ENCODE measurements at regions not wholly inside any gene's neighbourhood (a gene's known extent, or its start where the extent isn't known, plus 50 kb on each side); places are given as distances from the start of the nearest gene placed in this dataset.

GRCh38 chr20:39862470-39862891, 826.6 kb downstream of the MAFB start:
- no peak overlapping the region for H3K4me3 ChIP-seq (ENCODE audit: low read length)
- POLR2A ChIA-PET, result no interaction called here
- CTCF ChIA-PET, result no interaction called here
- Mint-ChIP-seq H3K36me3 (no peaks in the 10 kb centered on the region), H3K27me3 (peaks cover 0 to 3% of the 10 kb centered on the region in 2 donors), H3K4me3 (no peak overlapping the region), H3K4me1 (no peaks in the 10 kb centered on the region), H3K9me3 (peaks cover 0 to 9% (median 2%) of the 10 kb centered on the region in 5 donors), H3K27ac (no peak overlapping the region)
- no peaks in the 10 kb centered on the region for H3K4me1 ChIP-seq (ENCODE audit: insufficient read depth, low read length)
- H3K27me3 ChIP-seq (ENCODE audit: insufficient read depth, low read length, poor library complexity, severe bottlenecking), result no peaks in the 10 kb centered on the region
- no peak for DNase-seq
- H3K27ac ChIP-seq (ENCODE audit: low read depth, low read length), result no peak overlapping the region
- no peaks in the 10 kb centered on the region for H3K9me3 ChIP-seq (ENCODE audit: low read length)
- H3K36me3 ChIP-seq (ENCODE audit: insufficient read depth, low read length), result no peaks in the 10 kb centered on the region

GRCh38 chr20:39861381-39861780, 827.7 kb downstream of the MAFB start:
- ChIA-PET CTCF (no interaction called here), POLR2A (no interaction called here)
- H3K4me1 ChIP-seq (ENCODE audit: insufficient read depth, low read length), result no peaks in the 10 kb centered on the region
- H3K27me3 ChIP-seq (ENCODE audit: insufficient read depth, low read length, poor library complexity, severe bottlenecking), result no peaks in the 10 kb centered on the region
- H3K4me3 Mint-ChIP-seq, result no peak overlapping the region
- H3K36me3 ChIP-seq (ENCODE audit: insufficient read depth, low read length), result no peaks in the 10 kb centered on the region
- H3K9me3 ChIP-seq (ENCODE audit: low read length), result no peaks in the 10 kb centered on the region
- H3K27ac Mint-ChIP-seq, result no peak overlapping the region
- H3K9me3 Mint-ChIP-seq, result peaks cover 0 to 9% (median 2%) of the 10 kb centered on the region in 5 donors
- H3K27ac ChIP-seq (ENCODE audit: low read depth, low read length), result no peak overlapping the region
- DNase-seq, result no peak
- H3K4me3 ChIP-seq (ENCODE audit: low read length), result no peak overlapping the region
- H3K36me3 Mint-ChIP-seq, result no peaks in the 10 kb centered on the region
- H3K27me3 Mint-ChIP-seq, result peaks cover 0 to 3% of the 10 kb centered on the region in 2 donors
- no peaks in the 10 kb centered on the region for H3K4me1 Mint-ChIP-seq

DNA sequence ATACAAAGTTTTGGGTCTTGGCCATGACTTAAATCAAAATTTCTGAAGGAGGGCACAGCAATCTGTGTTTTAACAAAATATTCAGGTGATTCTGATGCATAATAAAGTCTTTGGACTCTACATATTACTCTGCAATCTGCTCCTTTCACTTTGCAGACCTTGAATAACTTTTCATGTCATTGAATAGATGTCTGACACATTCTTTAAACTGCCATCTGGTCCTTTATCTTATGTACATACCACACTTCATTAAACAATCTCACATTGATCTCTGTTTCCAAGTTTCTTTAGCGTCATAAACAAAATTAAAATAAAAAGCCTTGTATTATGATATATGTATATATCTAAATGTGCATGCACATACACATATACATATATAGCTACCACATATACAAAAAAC, 831.2 kb downstream of the MAFB start:
- peaks cover 0 to 10% (median 0%) of the 10 kb centered on the region in 5 donors for H3K9me3 Mint-ChIP-seq
- no peaks in the 10 kb centered on the region for H3K36me3 Mint-ChIP-seq
- CTCF ChIA-PET, result no interaction called here
- no peaks in the 10 kb centered on the region for H3K27me3 ChIP-seq (ENCODE audit: insufficient read depth, low read length, poor library complexity, severe bottlenecking)
- peaks cover 0 to 3% of the 10 kb centered on the region in 2 donors for H3K27me3 Mint-ChIP-seq
- no peak overlapping the region for H3K4me3 ChIP-seq (ENCODE audit: low read length)
- no peaks in the 10 kb centered on the region for H3K4me1 ChIP-seq (ENCODE audit: insufficient read depth, low read length)
- H3K27ac Mint-ChIP-seq, result no peak overlapping the region
- H3K9me3 ChIP-seq (ENCODE audit: low read length), result no peaks in the 10 kb centered on the region
- no peaks in the 10 kb centered on the region for H3K4me1 Mint-ChIP-seq
- DNase-seq, result no peak
- no peak overlapping the region for H3K4me3 Mint-ChIP-seq
- no peaks in the 10 kb centered on the region for H3K36me3 ChIP-seq (ENCODE audit: insufficient read depth, low read length)
- POLR2A ChIA-PET, result no interaction called here
- no peak overlapping the region for H3K27ac ChIP-seq (ENCODE audit: low read depth, low read length)

DNA sequence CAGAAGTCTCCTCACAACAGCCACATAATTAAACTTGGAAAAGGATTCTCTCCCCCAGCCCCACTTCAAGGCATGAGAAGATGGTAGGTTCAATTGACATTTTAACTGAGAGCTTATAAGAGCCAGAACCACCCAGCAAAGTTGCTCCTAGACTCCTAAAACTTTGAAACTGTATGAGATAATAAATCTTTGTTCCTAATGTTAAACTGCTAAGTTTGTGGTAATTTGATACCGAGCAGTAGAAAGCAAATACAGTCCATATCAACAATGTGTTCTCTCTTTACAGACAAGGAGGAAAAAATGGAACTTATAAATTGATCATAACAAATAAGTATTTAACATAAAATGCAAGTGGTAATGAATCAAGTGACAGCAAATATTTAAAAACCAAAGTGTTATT, 831.8 kb downstream of the MAFB start:
- Histone ChIP-seq H3K27me3 (ENCODE audit: insufficient read depth, low read length, poor library complexity, severe bottlenecking) (no peaks in the 10 kb centered on the region), H3K27ac (ENCODE audit: low read depth, low read length) (no peak overlapping the region), H3K4me3 (ENCODE audit: low read length) (no peak overlapping the region), H3K4me1 (ENCODE audit: insufficient read depth, low read length) (no peaks in the 10 kb centered on the region), H3K9me3 (ENCODE audit: low read length) (no peaks in the 10 kb centered on the region), H3K36me3 (ENCODE audit: insufficient read depth, low read length) (no peaks in the 10 kb centered on the region)
- ChIA-PET POLR2A (no interaction called here), CTCF (no interaction called here)
- Mint-ChIP-seq H3K4me3 (no peak overlapping the region), H3K27me3 (peaks cover 0 to 3% of the 10 kb centered on the region in 2 donors), H3K4me1 (no peaks in the 10 kb centered on the region), H3K27ac (no peak overlapping the region), H3K9me3 (peaks cover 0 to 7% (median 1%) of the 10 kb centered on the region in 5 donors), H3K36me3 (no peaks in the 10 kb centered on the region)
- DNase-seq, result no peak

DNA sequence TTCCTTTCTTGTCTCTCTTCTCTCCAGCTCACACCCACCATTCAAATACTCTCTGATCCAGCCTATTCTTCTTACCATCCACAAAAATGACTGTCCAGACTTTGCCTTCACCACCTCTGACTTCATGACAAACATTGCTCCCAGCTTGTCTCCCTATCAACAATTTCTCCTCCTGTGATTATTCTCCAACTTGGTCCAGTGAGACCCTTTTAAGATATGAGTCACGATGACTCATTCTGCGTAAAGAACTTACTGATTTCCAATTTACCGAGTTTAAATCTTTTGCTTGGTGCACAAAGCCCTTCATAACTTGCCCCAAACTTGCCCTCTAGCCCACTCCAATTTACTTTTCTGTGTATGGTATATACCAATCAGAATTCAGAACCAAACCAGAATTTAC, 833.2 kb downstream of the MAFB start:
- Histone ChIP-seq H3K36me3 (ENCODE audit: insufficient read depth, low read length) (no peaks in the 10 kb centered on the region), H3K4me3 (ENCODE audit: low read length) (no peak overlapping the region), H3K4me1 (ENCODE audit: insufficient read depth, low read length) (no peaks in the 10 kb centered on the region), H3K9me3 (ENCODE audit: low read length) (no peaks in the 10 kb centered on the region), H3K27me3 (ENCODE audit: insufficient read depth, low read length, poor library complexity, severe bottlenecking) (no peaks in the 10 kb centered on the region), H3K27ac (ENCODE audit: low read depth, low read length) (no peak overlapping the region)
- Mint-ChIP-seq H3K4me3 (no peak overlapping the region), H3K4me1 (no peaks in the 10 kb centered on the region), H3K9me3 (peaks cover 0 to 7% (median 3%) of the 10 kb centered on the region in 5 donors), H3K36me3 (no peaks in the 10 kb centered on the region), H3K27ac (no peak overlapping the region), H3K27me3 (peaks cover 0 to 3% of the 10 kb centered on the region in 2 donors)
- no peak for DNase-seq
- ChIA-PET CTCF (no interaction called here), POLR2A (no interaction called here)

DNA sequence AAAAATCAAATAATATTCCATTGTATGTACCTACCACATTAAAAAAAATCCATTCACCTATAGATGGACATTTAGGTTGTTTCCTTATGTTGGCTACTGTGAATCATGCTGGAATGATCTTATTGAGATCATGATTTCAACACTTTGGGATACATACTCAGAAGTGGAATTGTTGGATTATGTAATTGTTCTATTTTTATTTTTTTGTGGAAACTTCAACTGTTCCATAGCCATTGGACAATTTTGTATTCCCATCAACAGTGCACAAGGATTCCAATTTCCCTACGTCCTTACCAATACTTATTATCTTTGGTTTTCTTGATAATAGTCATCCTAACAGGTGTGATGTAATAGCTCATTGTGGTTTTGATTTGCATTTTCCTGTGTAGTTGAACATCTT, 834.0 kb downstream of the MAFB start:
- Histone ChIP-seq H3K27ac (ENCODE audit: low read depth, low read length) (no peak overlapping the region), H3K9me3 (ENCODE audit: low read length) (no peaks in the 10 kb centered on the region), H3K36me3 (ENCODE audit: insufficient read depth, low read length) (no peaks in the 10 kb centered on the region), H3K27me3 (ENCODE audit: insufficient read depth, low read length, poor library complexity, severe bottlenecking) (no peaks in the 10 kb centered on the region), H3K4me1 (ENCODE audit: insufficient read depth, low read length) (no peaks in the 10 kb centered on the region), H3K4me3 (ENCODE audit: low read length) (no peak overlapping the region)
- Mint-ChIP-seq H3K4me1 (no peaks in the 10 kb centered on the region), H3K27ac (no peak overlapping the region), H3K4me3 (no peak overlapping the region), H3K36me3 (no peaks in the 10 kb centered on the region), H3K9me3 (peaks cover 0 to 7% (median 3%) of the 10 kb centered on the region in 5 donors), H3K27me3 (peaks cover 0 to 3% of the 10 kb centered on the region in 2 donors)
- CTCF ChIA-PET, result no interaction called here
- POLR2A ChIA-PET, result no interaction called here
- DNase-seq, result no peak

GRCh38 chr20:39853636-39854035, 835.4 kb downstream of the MAFB start:
- no peaks in the 10 kb centered on the region for H3K4me1 ChIP-seq (ENCODE audit: insufficient read depth, low read length)
- no peaks in the 10 kb centered on the region for H3K4me1 Mint-ChIP-seq
- H3K27me3 Mint-ChIP-seq, result peaks cover 0 to 3% of the 10 kb centered on the region in 2 donors
- no peak overlapping the region for H3K27ac ChIP-seq (ENCODE audit: low read depth, low read length)
- no peak overlapping the region for H3K4me3 ChIP-seq (ENCODE audit: low read length)
- H3K4me3 Mint-ChIP-seq, result no peak overlapping the region
- no peaks in the 10 kb centered on the region for H3K36me3 Mint-ChIP-seq
- no peak overlapping the region for H3K27ac Mint-ChIP-seq
- DNase-seq, result no peak
- CTCF ChIA-PET, result no interaction called here
- H3K9me3 ChIP-seq (ENCODE audit: low read length), result no peaks in the 10 kb centered on the region
- no peaks in the 10 kb centered on the region for H3K27me3 ChIP-seq (ENCODE audit: insufficient read depth, low read length, poor library complexity, severe bottlenecking)
- H3K9me3 Mint-ChIP-seq, result peaks cover 0 to 4% (median 3%) of the 10 kb centered on the region in 5 donors
- H3K36me3 ChIP-seq (ENCODE audit: insufficient read depth, low read length), result no peaks in the 10 kb centered on the region
- POLR2A ChIA-PET, result no interaction called here

- H3K27ac Mint-ChIP-seq, result no peak overlapping the region
- no peaks in the 10 kb centered on the region for H3K36me3 ChIP-seq (ENCODE audit: insufficient read depth, low read length)
- POLR2A ChIA-PET, result no interaction called here
- CTCF ChIA-PET, result no interaction called here
- H3K4me1 ChIP-seq (ENCODE audit: insufficient read depth, low read length), result no peaks in the 10 kb centered on the region
- no peak overlapping the region for H3K27ac ChIP-seq (ENCODE audit: low read depth, low read length)
- no peaks in the 10 kb centered on the region for H3K4me1 Mint-ChIP-seq
- peaks cover 0 to 7% (median 0%) of the 10 kb centered on the region in 5 donors for H3K9me3 Mint-ChIP-seq
- no peaks in the 10 kb centered on the region for H3K27me3 Mint-ChIP-seq
- no peak overlapping the region for H3K4me3 ChIP-seq (ENCODE audit: low read length)
- no peaks in the 10 kb centered on the region for H3K9me3 ChIP-seq (ENCODE audit: low read length)
- no peak overlapping the region for H3K4me3 Mint-ChIP-seq
- H3K36me3 Mint-ChIP-seq, result no peaks in the 10 kb centered on the region
- DNase-seq, result no peak
- H3K27me3 ChIP-seq (ENCODE audit: insufficient read depth, low read length, poor library complexity, severe bottlenecking), result no peaks in the 10 kb centered on the region
These were observed 836.0 kb downstream of the MAFB start for GRCh38 chr20:39853050-39853449.

GRCh38 chr20:39851459-39851858, 837.6 kb downstream of the MAFB start:
- POLR2A ChIA-PET, result no interaction called here
- Histone ChIP-seq H3K27ac (ENCODE audit: low read depth, low read length) (no peak overlapping the region), H3K4me1 (ENCODE audit: insufficient read depth, low read length) (no peaks in the 10 kb centered on the region), H3K27me3 (ENCODE audit: insufficient read depth, low read length, poor library complexity, severe bottlenecking) (no peaks in the 10 kb centered on the region), H3K9me3 (ENCODE audit: low read length) (no peaks in the 10 kb centered on the region), H3K36me3 (ENCODE audit: insufficient read depth, low read length) (no peaks in the 10 kb centered on the region), H3K4me3 (ENCODE audit: low read length) (no peak overlapping the region)
- no peaks in the 10 kb centered on the region for H3K27me3 Mint-ChIP-seq
- H3K27ac Mint-ChIP-seq, result no peak overlapping the region
- peaks cover 0 to 7% (median 0%) of the 10 kb centered on the region in 5 donors for H3K9me3 Mint-ChIP-seq
- DNase-seq, result no peak
- H3K4me3 Mint-ChIP-seq, result no peak overlapping the region
- H3K36me3 Mint-ChIP-seq, result no peaks in the 10 kb centered on the region
- CTCF ChIA-PET, result no interaction called here
- H3K4me1 Mint-ChIP-seq, result no peaks in the 10 kb centered on the region
